Stimulated activated CD4-positive, alpha-beta T cell treated with anti-CD3 and anti-CD28 coated beads, Interleukin-4, amount 100 ng/mL, for 48 hours (primary cell): ENCODE measurements at regions not wholly inside any gene's neighbourhood (a gene's known extent, or its start where the extent isn't known, plus 50 kb on each side); places are given as distances from the start of the nearest gene placed in this dataset.
A peak's percentile ranks its signal among the peaks of the same experiment; 100 is the strongest.
"Not testable (repeated sequence)": the region's sequence is repeated elsewhere in the genome, so short reads cannot be mapped to it uniquely, and the experiment has no call there.

Experiments used
- DNase-seq, 2 donors: peaks; one replicate each; pipeline ENCODE4 v3.0.0-alpha.2; 2020; ENCODE audit warnings: low read depth in 2 of 2

DNA sequence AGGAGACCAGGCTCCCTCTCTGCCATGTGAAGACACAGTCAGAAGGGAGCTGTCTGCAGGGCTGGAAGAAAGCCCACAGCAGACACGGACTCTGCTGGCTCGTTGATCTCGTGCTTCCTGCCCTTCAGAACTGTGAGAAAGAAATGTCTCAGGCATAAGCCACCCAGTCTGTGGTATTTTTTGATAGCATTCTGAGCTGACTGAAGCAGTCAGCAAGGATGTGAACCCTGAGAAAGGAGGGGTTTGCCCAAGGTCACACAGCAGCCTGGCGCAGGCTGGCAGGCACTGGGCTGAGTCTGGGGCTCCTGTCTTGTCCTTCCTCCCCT is 255.1 kb upstream of the B3GAT1 start:
- DNase-seq, result no peak

- DNase-seq, result no peak
Observed at GRCh38 chr11:134666273-134667174, 254.5 kb upstream of the B3GAT1 start.

DNA sequence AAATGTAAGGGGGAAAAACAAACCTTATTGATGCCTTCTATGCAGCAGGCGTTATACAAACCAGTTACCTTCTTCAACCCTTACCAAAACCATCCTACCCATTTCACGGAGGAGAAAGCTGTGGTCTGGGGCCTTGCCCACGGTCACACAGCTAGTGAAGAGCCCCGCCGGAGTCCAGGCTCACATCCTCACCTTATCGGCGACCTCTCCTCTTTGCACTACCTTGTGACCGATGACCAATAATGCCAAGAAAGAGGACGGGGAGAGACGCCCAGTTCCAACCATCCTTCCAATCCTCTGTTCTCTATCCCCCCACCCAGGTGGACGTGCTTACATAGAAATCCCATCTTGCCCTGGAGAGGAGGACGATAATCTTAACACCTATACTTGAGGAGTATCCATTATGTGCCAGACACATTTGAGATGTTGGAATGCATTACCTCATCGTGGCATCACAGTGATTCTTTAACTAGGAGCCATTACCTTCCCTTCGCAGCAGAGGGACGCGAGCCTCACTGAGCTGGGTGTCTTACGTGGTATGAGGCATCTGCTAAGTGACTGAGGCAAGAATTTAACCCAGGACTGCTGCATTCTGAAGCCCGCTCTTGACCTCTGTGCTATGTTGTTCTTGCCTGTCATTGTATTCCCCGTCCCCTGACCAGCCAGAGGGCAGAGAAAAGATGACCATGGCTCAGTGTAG is 253.7 kb upstream of the B3GAT1 start:
- no peak for DNase-seq

DNA sequence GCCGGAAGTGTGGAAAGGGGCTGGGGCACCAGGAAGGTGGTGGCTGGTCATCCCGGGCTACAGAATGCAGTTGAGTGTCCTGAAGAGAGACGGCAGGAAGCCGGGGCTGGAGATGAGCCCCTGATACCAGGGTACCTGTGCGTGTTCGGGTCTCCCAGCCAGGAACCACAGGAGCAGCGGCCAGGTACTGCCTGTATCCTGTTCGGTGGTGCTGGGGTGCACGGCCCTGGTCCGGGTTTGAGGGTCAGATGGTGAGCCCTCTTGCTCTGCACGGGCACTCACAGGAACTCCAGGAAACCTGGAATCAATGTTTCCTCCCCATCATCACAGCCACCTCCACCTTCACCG is 253.1 kb upstream of the B3GAT1 start:
- no peak for DNase-seq

DNA sequence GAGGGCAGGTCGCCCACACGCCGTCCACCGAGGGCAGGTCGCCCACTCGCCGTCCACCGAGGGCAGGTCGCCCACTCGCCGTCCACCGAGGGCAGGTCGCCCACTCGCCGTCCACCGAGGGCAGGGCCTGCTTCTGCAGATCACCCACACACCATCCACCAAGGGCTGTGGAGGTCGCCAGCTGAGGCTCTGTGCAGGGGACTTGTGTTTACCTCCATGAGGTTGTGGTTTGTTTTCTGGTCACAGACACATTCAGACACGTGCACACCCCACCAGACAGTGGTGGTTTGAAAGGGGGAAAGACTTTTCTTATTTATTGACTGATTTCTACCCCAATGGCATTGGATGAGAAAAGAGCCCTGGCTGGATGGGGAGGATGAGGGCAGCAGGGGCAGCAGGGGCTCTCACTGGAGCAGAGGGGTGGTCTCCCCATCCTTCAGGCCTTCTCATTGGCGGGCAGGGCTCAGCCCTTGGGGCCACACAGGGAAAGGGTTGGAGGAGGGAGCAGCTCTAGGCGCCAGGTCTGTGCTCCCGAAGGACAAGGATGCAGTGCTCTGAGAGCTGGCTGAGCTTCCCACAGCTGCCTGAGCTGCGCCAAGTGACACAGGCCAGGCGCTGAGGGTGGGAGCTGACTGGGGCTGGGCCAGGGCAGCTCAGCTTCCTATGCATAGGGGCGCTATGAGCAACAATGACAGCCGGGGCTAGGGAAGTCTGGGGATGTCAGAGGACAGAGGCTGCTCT is 252.6 kb upstream of the B3GAT1 start:
- no peak for DNase-seq

- no peak for DNase-seq
Observed at GRCh38 chr11:134663506-134664313, 251.7 kb upstream of the B3GAT1 start.

GRCh38 chr11:134662629-134663360 is 250.8 kb upstream of the B3GAT1 start:
- DNase-seq, result no peak

- no peak for DNase-seq
Observed at GRCh38 chr11:134661660-134662059, 249.6 kb upstream of the B3GAT1 start.

DNA sequence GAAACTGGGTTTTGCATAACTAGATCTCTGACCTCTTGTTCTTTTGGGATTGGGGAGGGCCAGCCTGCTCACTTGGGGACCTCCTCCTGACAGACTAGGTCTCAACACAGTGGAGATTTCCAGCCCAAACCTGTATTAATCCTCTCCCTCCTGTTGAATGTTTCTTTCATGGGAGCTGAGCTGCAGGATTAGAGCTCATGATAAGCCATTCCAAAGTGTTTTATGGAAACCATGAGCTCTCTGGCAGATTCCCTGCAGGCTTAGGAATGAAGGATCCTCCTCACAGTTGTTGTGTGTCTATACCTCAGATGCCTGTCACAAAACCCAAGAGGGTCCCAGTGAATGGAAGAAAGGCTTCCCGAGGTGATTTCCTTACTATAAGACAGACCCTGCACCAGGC is 248.4 kb upstream of the B3GAT1 start:
- DNase-seq, result no peak

DNA sequence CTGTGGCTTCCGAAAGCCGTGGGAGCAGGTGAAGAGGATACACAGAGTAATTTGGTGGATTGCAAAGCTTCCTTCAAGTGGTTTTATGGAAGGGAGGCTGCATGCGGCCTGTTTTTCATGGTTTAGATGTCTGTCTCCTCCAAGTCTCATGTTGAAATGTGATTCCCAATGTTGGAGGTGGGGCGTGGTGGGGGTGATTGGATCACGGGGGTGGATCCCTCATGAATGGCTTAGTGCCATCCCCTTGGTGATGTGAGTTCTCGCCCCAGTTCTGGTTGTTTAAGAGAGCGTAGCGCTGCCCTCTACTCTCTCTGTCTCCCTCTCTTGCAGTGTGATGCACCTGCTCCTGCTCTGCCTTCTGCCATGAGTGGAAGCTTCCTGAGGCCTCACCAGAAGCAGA is 247.8 kb upstream of the B3GAT1 start:
- DNase-seq, result no peak

DNA sequence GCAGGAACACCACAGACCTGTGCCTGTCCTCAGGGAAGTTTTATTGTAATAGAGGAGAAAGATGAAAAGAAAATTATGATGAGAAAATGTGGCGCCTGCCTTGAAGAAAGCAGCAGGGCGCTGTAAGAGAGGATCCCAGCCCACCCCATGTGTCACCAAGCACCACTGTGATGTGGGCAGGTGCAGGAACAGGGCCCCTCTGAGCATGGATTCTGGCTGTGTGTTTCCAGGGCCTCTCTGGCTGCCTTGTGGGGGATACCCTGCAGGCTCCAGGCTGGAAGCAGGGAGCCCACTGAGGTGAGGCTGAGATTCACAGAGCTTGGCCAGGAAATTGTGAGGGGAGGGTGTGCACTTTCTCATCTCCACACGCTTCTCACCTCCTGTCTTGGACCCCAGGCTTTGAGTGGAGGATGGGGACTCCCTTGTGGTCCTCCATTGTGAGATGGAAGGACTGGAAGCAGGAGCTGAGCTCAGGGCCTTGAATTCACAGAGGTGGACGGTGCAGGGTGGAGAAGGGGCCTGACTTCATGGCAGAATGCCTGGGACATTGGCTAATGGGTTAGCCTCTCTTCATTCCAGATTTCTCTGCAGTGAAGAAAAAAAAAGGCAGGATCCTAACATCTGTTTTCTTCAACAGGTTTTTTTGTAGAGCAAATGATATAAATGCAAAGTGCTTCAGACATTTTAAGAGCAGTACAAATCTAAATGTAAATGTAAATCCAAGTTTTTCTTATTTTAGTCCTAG is 246.6 kb upstream of the B3GAT1 start:
- DNase-seq, result no peak

GRCh38 chr11:134657631-134658030 is 245.6 kb upstream of the B3GAT1 start:
- DNase-seq, result no peak

DNA sequence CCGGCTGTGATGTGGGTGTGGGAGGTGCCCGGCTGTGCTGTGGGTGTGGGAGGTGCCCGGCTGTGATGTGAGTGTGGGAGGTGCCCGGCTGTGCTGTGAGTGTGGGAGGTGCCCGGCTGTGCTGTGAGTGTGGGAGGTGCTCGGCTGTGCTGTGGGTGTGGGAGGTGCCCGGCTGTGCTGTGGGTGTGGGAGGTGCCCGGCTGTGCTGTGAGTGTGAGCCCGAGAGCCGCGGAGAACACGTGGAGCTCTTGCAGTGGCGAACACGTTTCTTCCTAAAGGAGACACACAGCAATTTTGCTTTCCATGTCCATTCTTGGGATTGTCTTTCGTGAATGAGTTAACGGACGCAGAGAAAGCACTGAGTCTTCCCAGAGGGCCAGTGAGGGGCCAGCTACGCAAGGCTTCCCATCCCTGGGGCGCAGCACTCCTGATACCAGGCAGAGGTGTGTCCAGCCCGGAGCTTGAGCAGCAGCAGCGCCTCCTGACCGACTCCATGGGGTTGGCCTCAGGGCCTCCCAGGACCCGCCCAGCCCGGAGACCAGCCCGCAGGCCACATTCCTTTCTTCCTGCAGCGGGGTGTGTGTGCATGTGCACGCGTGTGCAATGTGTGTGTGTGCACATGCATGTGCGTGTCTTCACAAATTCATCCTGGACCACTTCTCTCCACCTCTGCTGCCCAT is 245.0 kb upstream of the B3GAT1 start:
- DNase-seq, result no peak

GRCh38 chr11:134656086-134656840 is 244.2 kb upstream of the B3GAT1 start:
- not testable (repeated sequence) for DNase-seq

DNA sequence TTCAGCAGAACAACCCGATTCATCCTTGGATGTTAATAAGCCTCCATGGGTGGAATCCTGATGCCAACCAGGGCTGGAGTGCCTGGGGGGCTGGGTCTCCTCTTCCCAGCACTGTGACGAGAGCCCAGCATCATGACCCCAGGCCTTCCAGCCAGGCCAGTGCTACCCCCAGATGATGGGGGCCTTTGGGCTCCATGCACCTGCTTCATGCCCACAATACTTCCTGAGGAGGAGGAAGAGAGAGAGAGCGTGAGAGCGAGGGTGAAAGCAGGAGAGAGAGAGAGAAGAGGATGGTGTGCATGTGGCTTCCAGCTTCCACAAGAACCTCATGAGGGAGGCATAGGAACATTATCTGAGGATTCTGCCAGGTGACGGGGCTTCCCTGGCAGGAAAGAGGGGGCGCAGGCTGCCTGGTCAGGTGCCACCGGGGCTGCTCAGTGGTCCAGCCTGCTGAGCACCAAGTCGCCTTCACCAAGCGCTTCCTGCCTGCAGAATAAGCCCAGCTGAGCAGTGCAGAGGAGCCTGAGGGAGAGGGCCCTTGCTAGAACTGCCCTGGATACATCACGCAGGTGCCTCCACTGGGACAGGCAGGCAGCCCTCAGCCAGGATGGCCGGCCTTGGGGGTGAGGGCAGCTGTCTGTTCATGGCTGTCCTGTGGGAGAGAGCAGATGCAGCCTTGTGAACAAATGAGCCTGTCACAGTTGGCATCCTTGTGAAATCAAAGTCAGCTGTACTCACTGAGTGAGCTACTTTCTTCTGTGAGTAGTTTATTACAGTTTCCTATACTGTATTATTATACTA is 243.3 kb upstream of the B3GAT1 start:
- no peak for DNase-seq

DNA sequence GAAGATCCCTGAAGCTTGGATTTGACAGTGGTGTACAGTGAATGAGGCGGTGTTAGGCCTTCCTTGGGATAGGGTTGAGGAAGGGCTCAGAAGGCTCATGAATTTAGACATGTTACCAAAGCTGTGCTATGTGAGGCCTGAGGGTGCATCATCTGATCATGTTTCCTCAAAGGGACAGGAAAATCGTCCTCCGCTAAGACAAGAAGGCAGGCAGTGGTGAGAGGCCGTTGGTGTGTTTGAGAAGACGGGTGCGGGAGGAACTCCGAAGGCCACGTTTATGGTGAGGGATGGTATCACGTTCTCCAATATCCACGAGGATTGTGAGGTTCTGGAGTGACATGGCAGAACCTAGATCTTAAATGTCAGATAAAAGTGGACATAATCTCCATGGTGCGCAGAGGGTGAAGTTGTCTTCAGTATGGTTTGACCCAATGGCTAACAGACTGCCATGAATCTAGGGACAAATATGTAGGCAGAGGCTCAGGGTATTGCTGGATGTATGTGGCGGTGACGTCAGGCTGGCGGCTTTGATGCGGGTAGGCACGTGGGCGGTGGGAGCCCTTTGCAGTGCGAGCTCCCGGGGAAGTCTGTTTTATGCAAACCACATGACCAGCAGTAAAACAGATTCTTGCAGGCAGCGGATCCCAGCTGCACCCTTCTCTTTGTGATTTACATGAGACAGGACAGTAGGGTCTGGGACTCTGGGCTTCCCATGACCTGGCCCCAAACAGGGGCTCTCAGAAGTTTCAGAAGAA is 242.3 kb upstream of the B3GAT1 start:
- peak; percentile 10 to 29 for DNase-seq

- no peak for DNase-seq
Observed at GRCh38 chr11:134652586-134653255, 240.7 kb upstream of the B3GAT1 start.
